ENCODE measurements at regions not wholly inside any gene's neighbourhood (a gene's known extent, or its start where the extent isn't known, plus 50 kb on each side); places are given as distances from the start of the nearest gene placed in this dataset.

DNA sequence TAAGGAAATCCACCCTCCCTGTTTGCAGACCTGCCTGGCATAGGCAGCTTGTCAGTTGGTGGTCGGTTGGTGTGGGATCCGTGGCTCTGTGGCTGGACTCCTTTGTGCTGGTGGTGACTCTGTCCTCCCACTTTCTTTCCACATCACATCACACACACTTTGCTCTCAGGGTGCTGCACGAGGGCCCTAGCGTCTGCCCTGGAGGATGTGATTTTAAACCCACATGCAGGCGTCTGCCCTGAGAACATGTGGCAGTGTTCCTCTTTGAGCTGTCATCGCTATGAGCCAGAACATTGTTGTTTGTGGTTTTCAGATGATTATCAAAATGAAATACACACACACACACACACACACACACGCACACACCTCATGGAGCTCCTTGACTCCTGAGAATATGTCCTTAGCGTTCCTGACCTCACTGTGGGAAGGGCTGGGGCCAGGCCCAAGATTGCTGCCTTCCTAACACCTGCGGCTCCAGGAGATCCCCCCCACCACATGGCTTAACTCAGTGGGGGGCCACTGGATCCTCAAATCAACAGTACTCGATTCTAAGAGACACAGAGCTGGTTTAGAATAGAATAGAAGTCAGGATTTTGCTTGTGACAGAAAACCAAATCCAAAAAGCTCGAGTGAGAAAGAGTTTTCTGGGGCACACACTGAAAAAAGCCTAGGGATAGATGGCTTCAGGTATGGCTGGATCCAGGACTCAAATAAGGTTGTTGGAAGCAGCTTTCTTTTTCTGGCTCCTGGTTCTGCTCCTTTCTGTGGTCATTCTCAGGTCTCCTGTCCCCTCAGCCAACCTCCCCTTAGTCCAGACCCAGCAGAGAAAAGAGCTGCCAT is 54.8 kb downstream of the RTP5 start:
- no peak for DNase-seq

- DNase-seq: no peak
Observed at GRCh38 chr2:241924909-241925250, 55.4 kb downstream of the RTP5 start.

- no peak for DNase-seq
Observed at GRCh38 chr2:241925277-241925676, 55.7 kb downstream of the RTP5 start.

- DNase-seq: no peak
Observed at GRCh38 chr2:241925821-241926441, 56.4 kb downstream of the RTP5 start.

DNA sequence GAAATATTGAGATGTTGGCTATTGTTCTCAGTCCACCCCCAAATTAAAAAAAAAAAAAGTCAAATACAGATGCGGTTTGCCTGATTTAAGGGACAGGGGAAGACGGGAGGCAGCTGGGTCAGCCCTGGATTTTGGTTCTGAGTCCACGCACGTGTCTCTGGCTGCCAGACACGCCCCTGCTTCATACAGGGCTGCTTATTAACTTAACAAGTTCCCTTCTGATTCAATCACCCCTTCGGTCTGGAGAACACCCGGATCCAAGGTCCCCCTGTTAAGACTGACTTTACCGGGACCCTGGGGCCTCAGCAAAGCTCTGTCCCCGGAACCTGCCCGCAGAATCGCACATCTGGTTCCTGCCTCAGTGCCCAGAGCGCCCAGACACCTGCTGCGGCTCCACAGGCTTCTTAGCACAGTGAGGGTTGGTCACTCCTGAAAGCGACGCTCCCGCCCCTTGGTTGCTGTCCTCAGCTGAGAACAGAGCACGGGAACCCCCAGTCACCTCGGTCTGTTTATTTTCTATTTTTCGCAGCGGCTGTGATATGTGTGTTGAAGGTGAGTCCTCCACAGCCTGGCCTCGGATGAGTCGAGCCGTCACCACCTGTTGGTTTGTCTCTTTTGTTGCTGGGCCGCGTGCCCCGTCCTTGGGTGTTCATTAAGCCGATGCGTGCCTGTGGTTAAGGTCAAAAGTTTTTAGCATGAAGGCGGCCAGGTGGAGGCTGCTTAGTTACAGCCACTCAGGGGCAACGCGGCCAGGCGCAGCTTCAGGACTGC is 57.2 kb downstream of the RTP5 start:
- no peak for DNase-seq

DNA sequence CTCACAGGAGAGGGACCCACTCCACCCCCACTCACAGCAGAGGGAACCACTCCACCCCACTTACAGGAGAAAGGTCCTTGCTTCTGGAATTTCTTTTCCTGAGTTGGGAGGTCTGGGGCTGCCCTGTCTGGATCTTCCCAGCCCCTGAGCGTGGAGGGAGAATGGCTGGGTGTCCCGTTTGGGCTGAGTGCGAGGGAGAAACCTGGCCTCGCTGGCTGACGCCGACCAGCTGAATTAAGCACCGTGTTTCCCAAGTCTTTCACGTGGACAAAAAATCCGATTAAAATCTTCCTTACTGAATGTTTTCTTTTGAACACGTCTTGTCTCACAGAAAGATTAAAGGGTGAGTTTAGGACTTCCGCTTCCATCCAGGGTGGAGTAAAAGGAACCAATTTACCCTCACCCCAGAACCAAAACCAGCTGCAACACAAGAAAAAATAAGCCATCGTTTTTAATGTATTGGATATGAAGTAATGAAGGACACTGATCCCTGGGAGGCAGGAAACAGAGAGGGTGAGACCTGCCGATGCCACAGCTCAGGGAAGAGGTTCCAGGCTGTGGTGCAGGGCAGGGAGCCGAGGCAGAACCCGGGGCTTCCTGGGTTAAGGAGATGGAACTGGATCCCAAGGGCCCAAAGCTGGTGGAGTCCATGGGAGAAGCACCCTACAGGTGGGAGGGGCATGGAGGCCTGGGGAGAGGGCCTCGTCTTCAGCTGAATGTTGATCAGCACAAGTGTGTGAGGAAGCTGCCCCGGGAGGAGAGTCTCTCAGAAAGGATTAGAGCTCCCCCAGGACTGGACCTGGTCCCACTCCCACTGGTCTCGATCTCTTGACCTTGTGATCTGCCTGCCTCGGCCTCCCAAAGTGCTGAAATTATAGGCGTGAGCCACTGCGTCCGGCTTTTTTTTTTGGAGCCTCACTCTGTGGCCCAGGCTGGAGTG is 60.3 kb downstream of the RTP5 start:
- no peak for DNase-seq

GRCh38 chr2:241931084-241931975 is 61.8 kb downstream of the RTP5 start:
- DNase-seq: no peak

DNA sequence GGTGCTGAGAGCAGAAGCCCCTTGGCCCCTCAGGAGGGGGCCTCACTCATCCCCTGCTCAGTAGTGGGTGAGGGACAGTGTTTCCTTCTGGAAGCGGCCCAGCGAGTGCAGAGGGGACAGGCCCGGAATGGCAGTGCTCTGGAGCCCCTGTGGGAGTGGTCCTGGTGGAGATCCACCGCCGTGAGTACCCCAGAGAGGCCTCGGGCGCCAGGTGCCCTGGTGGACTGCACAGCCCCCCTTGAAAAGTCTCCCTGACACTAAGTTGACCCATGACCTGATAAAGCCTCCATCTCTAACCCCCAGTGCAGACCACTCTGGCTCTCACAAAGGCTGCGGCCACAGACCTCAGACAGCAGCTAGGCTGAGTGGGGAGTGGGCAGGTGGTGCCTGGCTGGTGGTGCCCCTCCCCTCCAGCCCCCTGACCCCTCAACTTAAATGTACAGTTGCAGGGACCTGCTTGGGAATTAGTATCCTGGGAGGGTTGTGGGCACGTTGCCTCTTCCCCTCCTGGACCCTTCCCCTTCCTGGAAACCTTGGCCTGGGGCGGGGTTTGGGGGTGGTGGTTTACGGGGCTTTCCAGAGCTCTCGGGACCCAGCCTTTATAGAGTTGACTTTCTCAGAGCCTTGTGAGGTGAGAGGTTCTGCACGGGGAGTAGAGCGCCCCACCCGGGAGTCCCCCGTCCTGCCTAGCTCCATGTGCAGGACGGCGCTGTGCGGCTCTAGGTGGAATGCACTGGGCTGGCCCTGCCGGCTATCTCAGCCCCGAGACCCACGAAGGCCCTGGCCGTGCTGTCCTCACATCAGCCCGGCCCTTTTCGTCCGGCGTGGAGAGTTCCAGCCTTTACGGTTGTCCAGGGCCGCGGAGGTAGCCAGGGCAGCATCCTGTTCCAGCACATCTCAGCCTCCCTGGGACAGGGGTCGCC is 62.7 kb downstream of the RTP5 start:
- DNase-seq: no peak

DNA sequence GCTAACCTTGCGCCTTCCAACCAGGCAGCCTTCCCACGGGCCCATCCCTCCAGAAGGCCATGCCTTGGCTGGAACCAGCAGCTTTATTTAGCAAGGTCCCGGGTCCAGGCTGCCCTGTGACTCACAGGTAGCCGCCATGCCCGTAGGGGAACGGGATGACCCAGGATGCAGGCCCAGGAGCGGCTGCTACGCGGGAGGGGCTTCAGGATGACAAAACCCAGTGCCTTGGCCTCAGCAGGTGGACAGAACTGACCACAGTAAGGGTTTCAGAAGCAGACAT is 63.3 kb downstream of the RTP5 start:
- no peak for DNase-seq

GRCh38 chr2:241933179-241933911 is 63.8 kb downstream of the RTP5 start:
- DNase-seq: no peak

GRCh38 chr2:241935314-241935713 is 65.8 kb downstream of the RTP5 start:
- no peak for DNase-seq

DNA sequence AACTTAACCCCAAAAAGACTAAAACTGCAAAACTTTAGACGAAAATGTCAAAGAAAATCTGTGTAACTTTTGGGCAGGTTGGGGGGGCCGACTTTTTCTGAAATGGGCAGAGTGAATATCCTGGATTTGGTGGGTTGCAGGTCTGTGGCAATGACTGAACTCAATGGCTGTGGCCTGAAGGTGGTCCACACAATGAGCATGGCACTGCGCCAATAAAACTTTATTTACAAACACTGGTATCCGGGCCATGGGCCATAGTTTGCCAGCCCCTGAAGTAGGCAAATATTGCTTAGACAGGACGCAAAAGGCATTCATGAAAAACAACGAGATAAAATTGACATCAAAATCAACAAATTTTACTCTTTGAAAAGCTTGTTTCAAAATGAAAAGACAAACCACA is 66.2 kb downstream of the RTP5 start:
- DNase-seq: no peak

GRCh38 chr2:241936457-241937133 is 67.1 kb downstream of the RTP5 start:
- no peak for DNase-seq

DNA sequence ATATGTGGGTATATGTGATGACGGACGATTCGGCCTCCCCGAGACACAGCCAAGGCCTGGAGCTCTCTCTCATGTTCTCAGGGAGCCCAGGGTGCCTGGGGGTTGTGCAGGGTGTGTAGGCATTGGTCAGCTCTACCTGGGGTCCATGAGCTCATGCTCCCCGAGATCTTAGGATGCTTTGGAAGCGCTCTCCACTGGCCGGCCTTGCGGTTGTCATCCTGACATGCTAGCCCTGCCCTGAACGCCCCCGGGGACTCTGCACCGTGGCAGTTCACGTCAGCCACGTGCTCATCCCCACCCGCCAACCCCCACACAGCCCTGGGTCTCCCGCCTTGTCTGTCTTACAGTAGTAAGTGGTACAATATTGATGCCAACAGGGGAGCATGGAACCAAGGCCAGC is 67.8 kb downstream of the RTP5 start:
- DNase-seq: no peak

DNA sequence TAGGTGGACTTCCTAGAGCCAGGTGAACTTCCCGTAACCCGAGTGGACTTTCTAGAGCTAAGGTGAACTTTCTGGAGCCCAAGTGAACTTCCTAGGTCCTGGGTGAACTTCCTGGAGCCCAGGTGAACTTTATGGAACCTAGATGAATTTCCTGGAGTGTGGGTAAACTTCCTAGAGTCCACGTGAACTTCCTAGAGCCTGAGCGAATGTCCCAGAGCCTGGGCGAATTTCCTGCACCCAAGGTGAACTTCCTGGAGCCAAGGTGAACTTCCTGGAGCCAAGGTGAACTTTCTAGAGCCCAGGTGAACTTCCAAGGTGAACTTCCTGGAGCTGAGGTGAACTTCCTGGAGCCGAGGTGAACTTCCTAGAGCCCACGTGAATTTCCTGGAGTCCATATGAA is 70.0 kb downstream of the RTP5 start:
- no peak for DNase-seq

- DNase-seq: no peak
Observed at GRCh38 chr2:241940329-241940728, 70.8 kb downstream of the RTP5 start.

DNA sequence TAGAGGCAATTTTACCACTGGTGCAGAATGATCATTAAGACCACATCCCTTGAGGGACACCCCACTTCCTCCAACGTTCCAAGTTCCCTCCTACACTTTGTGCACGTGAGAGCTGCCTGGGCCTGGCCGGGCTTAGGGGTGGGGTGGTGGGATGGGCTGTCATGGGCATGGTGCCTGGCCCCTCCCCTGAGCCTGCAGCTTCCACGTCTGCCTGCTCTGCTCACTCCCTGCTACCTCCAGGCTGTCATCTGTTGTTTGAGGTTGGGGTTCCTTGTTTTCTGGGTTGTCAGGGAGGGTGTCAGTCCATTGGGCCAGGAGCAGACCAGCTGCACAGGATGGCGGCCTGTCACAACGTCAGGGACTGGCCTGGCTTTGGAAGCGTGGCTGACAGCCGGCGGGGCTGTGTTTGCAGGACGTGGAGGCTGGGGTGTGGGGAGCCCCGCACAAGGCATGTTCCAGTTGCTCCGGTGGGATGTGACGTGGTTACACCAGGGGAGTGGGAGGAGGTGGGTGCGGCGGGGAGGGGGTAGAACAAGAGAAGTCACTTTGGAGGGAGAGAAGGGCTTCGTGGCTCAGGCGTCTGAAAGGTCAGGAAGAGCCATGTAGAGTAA is 72.3 kb downstream of the RTP5 start:
- DNase-seq: no peak

DNA sequence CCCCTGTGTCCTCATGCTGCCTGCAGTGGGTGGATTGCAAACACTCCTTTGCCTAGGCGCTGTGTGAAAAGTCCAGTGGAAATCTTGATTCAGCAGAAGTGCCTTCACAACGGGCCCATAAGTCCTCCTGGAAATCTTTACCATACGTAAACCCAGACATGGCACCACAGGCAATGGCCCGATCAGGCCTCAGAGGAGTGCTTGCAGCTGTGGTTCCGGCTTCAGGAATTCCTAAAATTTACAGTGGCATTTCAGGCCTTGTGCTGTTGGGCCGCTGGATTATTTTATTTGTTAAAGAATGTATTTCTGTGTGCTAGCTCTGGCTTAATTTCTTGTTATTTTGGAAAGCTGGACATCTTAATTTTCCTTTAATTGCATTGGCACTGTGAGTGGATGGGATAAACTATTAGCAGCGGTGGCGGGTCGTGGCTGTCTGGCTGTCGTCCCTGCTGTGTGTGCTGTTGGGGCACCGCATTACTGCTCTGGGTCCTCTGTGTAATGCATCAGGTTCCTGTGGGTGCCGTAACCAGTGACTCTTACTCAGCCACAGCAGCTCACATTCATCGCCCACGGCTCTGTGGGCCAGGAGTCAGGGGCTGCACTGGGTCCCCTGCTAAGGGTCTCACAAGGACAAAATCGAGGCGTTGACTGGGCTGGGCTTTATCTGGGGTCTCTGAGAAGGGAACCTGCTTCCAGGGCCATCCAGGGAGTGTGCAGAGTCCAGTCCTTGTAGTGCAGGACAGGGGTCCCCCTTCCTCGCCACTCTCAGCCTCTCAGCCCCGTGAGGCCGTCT is 73.1 kb downstream of the RTP5 start:
- DNase-seq: no peak
